Heart left ventricle (tissue), 13 donors: ENCODE measurements at regions not wholly inside any gene's neighbourhood (a gene's known extent, or its start where the extent isn't known, plus 50 kb on each side); places are given as distances from the start of the nearest gene placed in this dataset.

Experiments
- POLR2A ChIP-seq, 2 donors: fragments of 450-650 bp; IDR thresholded peaks; one replicate each; pipeline ENCODE4 v1.6.1; 2017; ENCODE audit warnings: antibody characterized with exemption in 2 of 2, mild to moderate bottlenecking in 2 of 2, moderate library complexity in 2 of 2
- TF ChIP-seq, protein P1 (sequence below), 12 donors: fragments of 200-600 bp; sonication (generic) in 4 of 12; IDR thresholded peaks; one replicate each; pipeline versions ENCODE4 v1.5.0 to v1.8.0; 2018 to 2022; ENCODE audit warnings: antibody characterized with exemption in 12 of 12, mild to moderate bottlenecking in 5 of 12
- donor health status: ischemic (EF 13 %, LVEDD 7.1; RV severe dilation, severe dysfunction).
- donor health status: DM: no; HTN: yes; CAD: no.
- donor health status: DM: no; HTN: no; CAD: no.
- donor health status: ischemic (EF 25% LVEDD 6.9; RV normal size, moderate dysfunction).
- donor health status: ischemic (EF 25% LVEDD 5.7; RV mildly dilated, moderate dysfunction).
- donor health status: ischemic (EF 35%, LVEDD 5.7; RV mildly dilated, moderate dysfunction).
- donor health status: nonischemic (EF 11% LVEDD 7.7; RV severe dilation, severe dysfunction).
- donor health status: DM: yes; HTN: yes; CAD: no.
- donor health status: PGD.
- donor health status: ischemic (EF 29% LVEDD 5.4; RV normal size, mild dysfunction).
- donor health status: nonischemic (EF 23%, LVEDD 6.1; RV moderate dilation, normal function).

DNA sequence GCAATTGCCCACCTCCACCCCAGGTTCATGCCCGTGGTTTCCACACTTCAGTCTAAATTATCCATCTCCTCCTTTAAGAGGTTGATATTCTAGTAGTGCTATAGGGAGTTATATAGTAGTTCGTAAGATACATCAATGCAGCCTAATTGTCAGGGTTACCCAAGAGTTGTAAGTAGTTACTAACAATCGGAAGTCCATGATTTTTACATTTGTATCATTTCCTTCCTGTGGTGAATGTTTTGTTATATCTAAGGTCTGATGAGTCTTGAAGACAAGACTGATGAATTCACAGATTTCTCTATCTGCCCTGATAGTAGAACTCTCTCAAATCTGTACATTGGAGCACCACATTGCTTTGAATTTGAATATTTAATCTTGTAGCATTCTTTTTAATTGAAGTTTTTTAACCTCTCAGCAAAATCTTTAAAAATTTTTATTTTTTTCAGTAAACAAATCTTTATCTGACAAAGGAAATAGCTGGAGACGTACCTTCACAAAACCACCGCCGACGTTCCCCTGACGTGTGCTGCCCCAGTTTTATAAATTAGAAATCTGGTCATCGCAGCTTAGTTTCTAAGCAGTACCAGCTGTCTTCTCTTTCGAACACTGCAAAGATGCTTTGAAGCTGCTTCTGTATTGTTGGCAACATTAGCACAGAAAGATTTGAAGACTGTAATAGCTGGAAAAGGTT lies 264.5 kb downstream of the SOCS6 start:
- TF ChIP-seq, protein P1, sequence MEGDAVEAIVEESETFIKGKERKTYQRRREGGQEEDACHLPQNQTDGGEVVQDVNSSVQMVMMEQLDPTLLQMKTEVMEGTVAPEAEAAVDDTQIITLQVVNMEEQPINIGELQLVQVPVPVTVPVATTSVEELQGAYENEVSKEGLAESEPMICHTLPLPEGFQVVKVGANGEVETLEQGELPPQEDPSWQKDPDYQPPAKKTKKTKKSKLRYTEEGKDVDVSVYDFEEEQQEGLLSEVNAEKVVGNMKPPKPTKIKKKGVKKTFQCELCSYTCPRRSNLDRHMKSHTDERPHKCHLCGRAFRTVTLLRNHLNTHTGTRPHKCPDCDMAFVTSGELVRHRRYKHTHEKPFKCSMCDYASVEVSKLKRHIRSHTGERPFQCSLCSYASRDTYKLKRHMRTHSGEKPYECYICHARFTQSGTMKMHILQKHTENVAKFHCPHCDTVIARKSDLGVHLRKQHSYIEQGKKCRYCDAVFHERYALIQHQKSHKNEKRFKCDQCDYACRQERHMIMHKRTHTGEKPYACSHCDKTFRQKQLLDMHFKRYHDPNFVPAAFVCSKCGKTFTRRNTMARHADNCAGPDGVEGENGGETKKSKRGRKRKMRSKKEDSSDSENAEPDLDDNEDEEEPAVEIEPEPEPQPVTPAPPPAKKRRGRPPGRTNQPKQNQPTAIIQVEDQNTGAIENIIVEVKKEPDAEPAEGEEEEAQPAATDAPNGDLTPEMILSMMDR (IDR thresholded peaks at IDR 0.05): no peak
- TF ChIP-seq POLR2A (IDR thresholded peaks at IDR 0.05): no peak
